Activated CD8-positive, alpha-beta T cell treated with anti-CD3 and anti-CD28 coated beads, Interleukin-2, amount 10 ng/mL, durations not matched to agents 7 days and 5 days (primary cell): ENCODE measurements at regions not wholly inside any gene's neighbourhood (a gene's known extent, or its start where the extent isn't known, plus 50 kb on each side); places are given as distances from the start of the nearest gene placed in this dataset.

Experiments used
- ATAC-seq: fragments of 150-1000 bp; cut with Tn5 transposase; one replicate; pipeline ENCODE4 v1.10.0; 2021; ENCODE audit warnings: moderate library complexity
- CTCF ChIA-PET: fragments of 350-600 bp; sonication (Branson Sonifier 250); formaldehyde crosslinking; loops from one replicate; lab custom pipeline; 2021; ENCODE audit warnings: antibody characterized with exemption; lab: Charles Lee
- POLR2A ChIA-PET: fragments of 350-600 bp; sonication (Branson Sonifier 250); formaldehyde crosslinking; loops from one replicate; lab custom pipeline; 2021; ENCODE audit warnings: antibody characterized with exemption; lab: Charles Lee
- DNase-seq: peaks from one replicate; pipeline ENCODE4 v3.0.0-alpha.2; 2020
- H3K27ac Mint-ChIP-seq: one replicate; pipeline ENCODE4 v1.8.0; 2021; ENCODE audit warnings: mild to moderate bottlenecking, mixed read lengths
- H3K27me3 Mint-ChIP-seq: one replicate; pipeline ENCODE4 v1.8.0; 2021; ENCODE audit warnings: low read depth, mixed read lengths
- H3K36me3 Mint-ChIP-seq: one replicate; pipeline ENCODE4 v1.8.0; 2021; ENCODE audit warnings: low read depth, mixed read lengths
- H3K4me1 Mint-ChIP-seq: one replicate; pipeline ENCODE4 v1.8.0; 2021; ENCODE audit warnings: low read depth, mixed read lengths
- H3K4me3 Mint-ChIP-seq: one replicate; pipeline ENCODE4 v1.8.0; 2021; ENCODE audit warnings: mild to moderate bottlenecking, mixed read lengths
- H3K9me3 Mint-ChIP-seq: one replicate; pipeline ENCODE4 v1.8.0; 2022; ENCODE audit warnings: mixed read lengths; ENCODE audit not compliant: insufficient read depth

GRCh38 chr4:124965497-124965891 is 253.0 kb upstream of the ANKRD50 start:
- no peaks in the 10 kb centered on the region for H3K36me3 Mint-ChIP-seq
- H3K4me1 Mint-ChIP-seq = no peaks in the 10 kb centered on the region
- POLR2A ChIA-PET = no interaction called here
- no peak overlapping the region for H3K4me3 Mint-ChIP-seq
- H3K27me3 Mint-ChIP-seq = no peaks in the 10 kb centered on the region
- H3K9me3 Mint-ChIP-seq = peaks cover 10% of the 10 kb centered on the region
- CTCF ChIA-PET = no interaction called here
- ATAC-seq (no peak), DNase-seq (no peak)
- H3K27ac Mint-ChIP-seq = no peak overlapping the region

GRCh38 chr4:124964852-124965496 is 252.4 kb upstream of the ANKRD50 start:
- no peaks in the 10 kb centered on the region for H3K36me3 Mint-ChIP-seq
- no peak overlapping the region for H3K4me3 Mint-ChIP-seq
- no peak overlapping the region for H3K27ac Mint-ChIP-seq
- POLR2A ChIA-PET = no interaction called here
- CTCF ChIA-PET = no interaction called here
- no peak for DNase-seq
- no peaks in the 10 kb centered on the region for H3K4me1 Mint-ChIP-seq
- ATAC-seq = no peak
- peaks cover 5% of the 10 kb centered on the region for H3K9me3 Mint-ChIP-seq
- H3K27me3 Mint-ChIP-seq = no peaks in the 10 kb centered on the region

DNA sequence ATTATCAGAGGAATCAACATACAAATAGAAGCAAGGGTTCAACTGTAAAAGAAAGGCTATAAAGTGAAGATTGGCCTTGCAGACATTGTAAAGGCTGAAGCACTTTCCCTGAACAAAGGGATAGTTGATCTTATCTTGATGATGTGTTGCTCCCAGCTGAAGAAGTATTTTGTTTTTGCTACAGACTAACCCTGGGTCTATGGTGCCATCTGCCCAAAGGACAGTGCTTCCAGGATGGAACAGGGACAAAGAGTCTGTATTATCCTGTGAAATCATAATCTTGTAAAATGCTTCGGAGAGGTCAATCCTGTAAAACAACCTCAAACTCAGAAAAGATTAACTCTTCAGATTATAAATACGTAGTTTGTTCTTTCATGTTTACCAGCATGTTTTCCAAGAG is 251.7 kb upstream of the ANKRD50 start:
- Mint-ChIP-seq H3K4me3 (no peak overlapping the region), H3K36me3 (no peaks in the 10 kb centered on the region), H3K27ac (no peak overlapping the region), H3K27me3 (no peaks in the 10 kb centered on the region), H3K4me1 (no peaks in the 10 kb centered on the region), H3K9me3 (peaks cover 5% of the 10 kb centered on the region)
- ChIA-PET POLR2A (no interaction called here), CTCF (no interaction called here)
- DNase-seq (no peak), ATAC-seq (no peak)

GRCh38 chr4:124961138-124961750 is 248.7 kb upstream of the ANKRD50 start:
- no peaks in the 10 kb centered on the region for H3K36me3 Mint-ChIP-seq
- peaks cover 5% of the 10 kb centered on the region for H3K9me3 Mint-ChIP-seq
- ChIA-PET CTCF (no interaction called here), POLR2A (no interaction called here)
- H3K27ac Mint-ChIP-seq = no peak overlapping the region
- ATAC-seq (no peak), DNase-seq (no peak)
- no peak overlapping the region for H3K4me3 Mint-ChIP-seq
- H3K4me1 Mint-ChIP-seq = no peaks in the 10 kb centered on the region
- H3K27me3 Mint-ChIP-seq = no peaks in the 10 kb centered on the region

DNA sequence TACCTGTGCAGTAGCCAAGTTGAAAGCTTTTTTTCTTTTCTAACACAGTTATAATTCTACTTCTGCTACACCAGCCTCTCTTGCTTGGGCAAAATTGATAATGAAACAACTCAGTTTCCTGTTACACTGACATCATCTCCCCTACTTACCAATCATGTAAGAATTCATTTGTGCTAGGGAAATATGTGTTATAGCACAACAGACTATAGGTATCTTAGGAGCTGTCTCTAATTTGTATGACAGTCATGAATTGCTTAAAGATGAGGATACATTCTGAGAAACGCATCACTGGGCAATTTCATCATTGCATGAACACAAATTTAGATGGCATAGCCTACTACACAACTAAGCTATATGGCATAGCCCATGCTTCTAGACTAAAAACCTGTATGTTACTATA is 246.3 kb upstream of the ANKRD50 start:
- no peak overlapping the region for H3K27ac Mint-ChIP-seq
- H3K4me3 Mint-ChIP-seq = no peak overlapping the region
- no peak for DNase-seq
- H3K9me3 Mint-ChIP-seq = peaks cover 5% of the 10 kb centered on the region
- no peaks in the 10 kb centered on the region for H3K27me3 Mint-ChIP-seq
- no peak for ATAC-seq
- ChIA-PET CTCF (no interaction called here), POLR2A (no interaction called here)
- no peaks in the 10 kb centered on the region for H3K4me1 Mint-ChIP-seq
- H3K36me3 Mint-ChIP-seq = no peaks in the 10 kb centered on the region

DNA sequence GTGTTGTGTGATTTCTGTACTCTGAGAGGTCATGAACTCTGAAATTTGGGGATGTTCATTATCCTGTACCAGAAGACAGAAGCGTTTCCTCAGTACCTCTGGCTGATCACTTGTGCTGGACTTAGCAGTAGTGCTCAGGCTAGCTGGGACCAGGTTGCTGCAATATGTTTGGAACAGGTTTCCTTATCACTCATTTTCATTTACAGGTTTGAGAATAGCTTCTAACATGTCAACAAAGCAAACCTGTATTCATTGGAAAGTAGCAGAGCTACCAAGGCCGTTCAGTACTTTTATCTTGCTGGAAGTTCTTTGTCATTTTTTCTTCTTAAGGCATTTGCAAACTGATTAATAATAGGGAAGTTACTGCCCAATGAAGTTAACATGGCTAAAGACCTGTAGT is 242.9 kb upstream of the ANKRD50 start:
- H3K36me3 Mint-ChIP-seq = no peaks in the 10 kb centered on the region
- H3K9me3 Mint-ChIP-seq = no peaks in the 10 kb centered on the region
- CTCF ChIA-PET = no interaction called here
- ATAC-seq = no peak
- POLR2A ChIA-PET = no interaction called here
- H3K4me3 Mint-ChIP-seq = no peak overlapping the region
- DNase-seq = no peak
- H3K27ac Mint-ChIP-seq = no peak overlapping the region
- no peaks in the 10 kb centered on the region for H3K27me3 Mint-ChIP-seq
- H3K4me1 Mint-ChIP-seq = no peaks in the 10 kb centered on the region

GRCh38 chr4:124954046-124954445 is 241.5 kb upstream of the ANKRD50 start:
- Mint-ChIP-seq H3K27ac (no peak overlapping the region), H3K36me3 (no peaks in the 10 kb centered on the region), H3K4me3 (no peak overlapping the region), H3K27me3 (no peaks in the 10 kb centered on the region), H3K9me3 (no peaks in the 10 kb centered on the region), H3K4me1 (no peaks in the 10 kb centered on the region)
- POLR2A ChIA-PET = no interaction called here
- no peak for ATAC-seq
- no peak for DNase-seq
- CTCF ChIA-PET = no interaction called here

- Mint-ChIP-seq H3K4me3 (no peak overlapping the region), H3K27me3 (no peaks in the 10 kb centered on the region), H3K36me3 (no peaks in the 10 kb centered on the region), H3K9me3 (no peaks in the 10 kb centered on the region), H3K4me1 (no peaks in the 10 kb centered on the region), H3K27ac (no peak overlapping the region)
- DNase-seq (no peak), ATAC-seq (no peak)
- POLR2A ChIA-PET = no interaction called here
- CTCF ChIA-PET = no interaction called here
Measured at GRCh38 chr4:124953486-124953885, 241.0 kb upstream of the ANKRD50 start.

GRCh38 chr4:124953061-124953460 is 240.5 kb upstream of the ANKRD50 start:
- ATAC-seq (no peak), DNase-seq (no peak)
- Mint-ChIP-seq H3K9me3 (no peaks in the 10 kb centered on the region), H3K27me3 (no peaks in the 10 kb centered on the region), H3K36me3 (no peaks in the 10 kb centered on the region), H3K4me3 (no peak overlapping the region), H3K4me1 (no peaks in the 10 kb centered on the region), H3K27ac (no peak overlapping the region)
- ChIA-PET POLR2A (no interaction called here), CTCF (no interaction called here)

DNA sequence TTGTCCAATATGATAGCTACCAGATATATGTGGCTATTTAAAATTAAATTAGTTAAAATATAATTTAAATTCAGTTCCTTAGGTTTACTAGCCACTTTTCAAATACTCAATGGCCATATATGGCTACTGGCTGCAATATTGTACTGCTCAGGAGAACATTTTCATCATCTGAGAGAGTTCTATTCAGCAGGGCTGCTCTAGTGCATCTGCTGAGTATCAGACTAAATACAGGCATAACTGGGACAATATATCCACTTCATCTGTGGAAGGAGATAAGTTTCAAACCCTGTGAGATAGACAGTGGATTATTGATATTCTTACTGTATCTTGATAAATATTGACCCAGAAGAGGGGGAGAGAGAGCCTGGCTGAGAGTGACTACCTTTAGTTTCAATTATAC is 240.1 kb upstream of the ANKRD50 start:
- no peaks in the 10 kb centered on the region for H3K9me3 Mint-ChIP-seq
- H3K36me3 Mint-ChIP-seq = no peaks in the 10 kb centered on the region
- no peaks in the 10 kb centered on the region for H3K4me1 Mint-ChIP-seq
- no peak overlapping the region for H3K4me3 Mint-ChIP-seq
- no peaks in the 10 kb centered on the region for H3K27me3 Mint-ChIP-seq
- ChIA-PET POLR2A (no interaction called here), CTCF (no interaction called here)
- H3K27ac Mint-ChIP-seq = no peak overlapping the region
- DNase-seq (no peak), ATAC-seq (no peak)

DNA sequence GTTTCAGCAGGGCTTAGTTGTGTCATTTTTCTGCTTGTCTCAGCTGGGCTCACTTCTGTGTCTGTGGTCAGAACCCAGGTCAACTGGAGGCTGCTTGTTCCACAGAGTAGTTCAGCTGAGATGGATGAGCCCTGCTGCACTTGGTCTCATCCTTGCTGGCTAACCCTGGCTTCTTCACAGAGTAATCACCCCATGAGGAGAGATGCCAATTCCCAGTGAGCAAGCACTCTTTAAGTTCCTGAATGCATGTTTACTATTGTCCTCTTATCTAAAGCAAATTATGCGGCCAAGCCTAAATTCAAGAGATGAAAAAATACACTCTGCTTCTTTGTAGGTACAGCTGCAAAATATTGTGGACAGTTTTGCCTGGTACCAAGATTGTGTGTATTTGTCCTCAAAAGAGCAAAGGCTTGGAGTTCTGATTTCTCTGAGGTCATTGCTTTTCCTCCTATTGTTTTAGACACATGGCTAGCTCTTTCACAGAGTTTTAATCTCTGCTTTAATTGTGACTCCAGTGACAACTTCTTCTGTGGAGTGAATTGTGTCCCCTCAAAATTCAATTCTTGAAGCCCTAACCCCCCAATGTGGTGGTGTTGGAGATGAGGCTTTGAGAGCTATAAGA is 236.6 kb upstream of the ANKRD50 start:
- no peak overlapping the region for H3K27ac Mint-ChIP-seq
- CTCF ChIA-PET = no interaction called here

GRCh38 chr4:124947622-124948265 is 235.2 kb upstream of the ANKRD50 start:
- ChIA-PET CTCF (no interaction called here), POLR2A (no interaction called here)
- DNase-seq (no peak), ATAC-seq (no peak)
- H3K27me3 Mint-ChIP-seq = no peaks in the 10 kb centered on the region
- no peak overlapping the region for H3K4me3 Mint-ChIP-seq
- no peaks in the 10 kb centered on the region for H3K4me1 Mint-ChIP-seq
- H3K9me3 Mint-ChIP-seq = no peaks in the 10 kb centered on the region
- H3K27ac Mint-ChIP-seq = no peak overlapping the region
- H3K36me3 Mint-ChIP-seq = no peaks in the 10 kb centered on the region

More for the DNA sequence above, 236.6 kb upstream of the ANKRD50 start:
- Mint-ChIP-seq H3K27me3 (no peaks in the 10 kb centered on the region), H3K36me3 (no peaks in the 10 kb centered on the region), H3K4me1 (no peaks in the 10 kb centered on the region), H3K9me3 (no peaks in the 10 kb centered on the region), H3K4me3 (no peak overlapping the region)
- ATAC-seq (no peak), DNase-seq (no peak)
- POLR2A ChIA-PET = no interaction called here
